ENCODE measurements at regions not wholly inside any gene's neighbourhood (a gene's known extent, or its start where the extent isn't known, plus 50 kb on each side); places are given as distances from the start of the nearest gene placed in this dataset.

GRCh38 chr21:39119891-39120290 lies 63.4 kb downstream of the PSMG1 start:
- WGBS, 2 donors (ENCODE audit: extremely low coverage in 2 of 2, insufficient read length in 2 of 2, insufficient replicate concordance in 1 of 2), result no CpG with 5 or more reads among the region's 6 CpGs

DNA sequence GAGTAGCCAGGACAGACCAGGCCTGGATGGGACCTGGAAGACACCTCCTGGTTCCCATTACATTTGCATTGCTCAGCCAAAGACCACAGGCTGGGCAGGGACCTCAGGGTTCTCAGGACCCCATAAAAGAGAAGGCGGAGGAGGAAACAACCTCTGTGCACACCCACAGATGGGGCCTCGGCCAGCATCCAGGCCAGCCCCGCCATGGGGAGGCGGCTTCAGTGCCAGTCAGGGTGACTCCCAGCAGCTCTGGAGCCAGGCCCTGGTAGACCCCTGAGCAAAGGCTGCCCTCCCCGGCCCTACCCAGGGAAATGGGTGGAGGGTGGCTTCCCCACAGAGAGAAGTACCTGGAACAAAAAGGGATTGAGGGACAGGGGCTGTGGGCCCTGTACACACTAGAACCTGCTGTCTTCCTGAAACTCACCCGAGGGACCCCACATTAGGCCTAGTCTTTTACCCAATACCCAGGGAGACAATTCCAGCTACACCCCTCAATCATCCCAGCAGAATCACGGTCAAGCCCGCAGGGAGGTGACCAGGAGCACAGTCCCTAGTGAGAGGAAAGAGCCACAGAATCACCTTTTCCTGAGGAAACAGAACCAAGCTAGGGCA lies 64.5 kb downstream of the PSMG1 start:
- no peak overlapping the region for H4K91ac ChIP-seq (ENCODE audit: low read depth, low read length, poor library complexity)
- H3K79me1 ChIP-seq (ENCODE audit: low read depth, low read length), result peaks cover 2% of the 10 kb centered on the region
- H3K14ac ChIP-seq (ENCODE audit: low read length), result no peak overlapping the region
- no peaks in the 10 kb centered on the region for H3K36me3 ChIP-seq (replicated peaks in 1 of 2; ENCODE audit: control insufficient read depth in 2 of 2, insufficient read depth in 2 of 2, low read length in 2 of 2)
- no peak for DNase-seq (ENCODE audit: low spot score)
- no peak overlapping the region for H3K4me3 ChIP-seq (ENCODE audit: low read length in 2 of 2)
- H3K27ac ChIP-seq (replicated peaks; ENCODE audit: low read length), result no peak overlapping the region
- H2BK5ac ChIP-seq (ENCODE audit: low read length), result no peak overlapping the region
- no peak overlapping the region for H3K4me2 ChIP-seq (ENCODE audit: insufficient read depth, low read length, poor library complexity, severe bottlenecking)
- H3K9me3 ChIP-seq (replicated peaks in 1 of 2; ENCODE audit: control insufficient read depth in 2 of 2, insufficient read depth in 1 of 2, low read depth in 1 of 2, low read length in 2 of 2), result no peaks in the 10 kb centered on the region
- no peak overlapping the region for H2AFZ ChIP-seq (ENCODE audit: low read length)
- no peaks in the 10 kb centered on the region for H3K27me3 ChIP-seq (ENCODE audit: control insufficient read depth in 3 of 3, insufficient read depth in 3 of 3, low read depth in 1 of 3, low read length in 3 of 3)
- H3K18ac ChIP-seq (ENCODE audit: low read length), result no peak overlapping the region
- no peak overlapping the region for H2BK12ac ChIP-seq (ENCODE audit: low read length)
- no peak overlapping the region for H2BK120ac ChIP-seq (ENCODE audit: low read depth, low read length)
- no peak overlapping the region for H4K8ac ChIP-seq (ENCODE audit: low read depth, low read length)
- H2AK5ac ChIP-seq (ENCODE audit: low read depth, low read length), result peak overlapping the region; percentile 17
- H3K9ac ChIP-seq (ENCODE audit: low read depth, low read length, poor library complexity), result no peak overlapping the region
- no peak overlapping the region for H3K23ac ChIP-seq (ENCODE audit: low read depth, low read length, poor library complexity)
- WGBS, 2 donors (ENCODE audit: extremely low coverage in 2 of 2, insufficient read length in 2 of 2, insufficient replicate concordance in 1 of 2), result no CpG with 5 or more reads among the region's 8 CpGs
- peak overlapping the region; percentile 45 for H2BK15ac ChIP-seq (ENCODE audit: low read length)
- no peak overlapping the region for H3K4ac ChIP-seq (ENCODE audit: low read length)
- H3K4me1 ChIP-seq (ENCODE audit: control insufficient read depth in 2 of 2, insufficient read depth in 1 of 2, low read depth in 1 of 2, low read length in 2 of 2), result peaks cover 0 to 2% of the 10 kb centered on the region in 2 donors

More at GRCh38 chr21:39119891-39120290, 63.4 kb downstream of the PSMG1 start:
- no peak overlapping the region for H3K4me3 ChIP-seq (ENCODE audit: low read length in 2 of 2)
- no peak overlapping the region for H2BK15ac ChIP-seq (ENCODE audit: low read length)
- no peaks in the 10 kb centered on the region for H3K36me3 ChIP-seq (replicated peaks in 1 of 2; ENCODE audit: control insufficient read depth in 2 of 2, insufficient read depth in 2 of 2, low read length in 2 of 2)
- H3K27me3 ChIP-seq (ENCODE audit: control insufficient read depth in 3 of 3, insufficient read depth in 3 of 3, low read depth in 1 of 3, low read length in 3 of 3), result no peaks in the 10 kb centered on the region
- H3K4me2 ChIP-seq (ENCODE audit: insufficient read depth, low read length, poor library complexity, severe bottlenecking), result no peak overlapping the region
- H3K23ac ChIP-seq (ENCODE audit: low read depth, low read length, poor library complexity), result peak overlapping the region; percentile 69
- peaks cover 0 to 2% of the 10 kb centered on the region in 2 donors for H3K4me1 ChIP-seq (ENCODE audit: control insufficient read depth in 2 of 2, insufficient read depth in 1 of 2, low read depth in 1 of 2, low read length in 2 of 2)
- H3K4ac ChIP-seq (ENCODE audit: low read length), result no peak overlapping the region
- H3K9me3 ChIP-seq (replicated peaks in 1 of 2; ENCODE audit: control insufficient read depth in 2 of 2, insufficient read depth in 1 of 2, low read depth in 1 of 2, low read length in 2 of 2), result peaks cover 0 to 1% of the 10 kb centered on the region in 2 donors
- no peak overlapping the region for H3K27ac ChIP-seq (replicated peaks; ENCODE audit: low read length)
- H2BK120ac ChIP-seq (ENCODE audit: low read depth, low read length), result no peak overlapping the region
- H4K91ac ChIP-seq (ENCODE audit: low read depth, low read length, poor library complexity), result no peak overlapping the region
- H2BK12ac ChIP-seq (ENCODE audit: low read length), result no peak overlapping the region
- no peak overlapping the region for H4K8ac ChIP-seq (ENCODE audit: low read depth, low read length)
- H3K14ac ChIP-seq (ENCODE audit: low read length), result no peak overlapping the region
- DNase-seq (ENCODE audit: low spot score), result no peak
- peak overlapping the region; percentile 30 for H2AK5ac ChIP-seq (ENCODE audit: low read depth, low read length)
- H3K9ac ChIP-seq (ENCODE audit: low read depth, low read length, poor library complexity), result no peak overlapping the region
- H3K18ac ChIP-seq (ENCODE audit: low read length), result no peak overlapping the region
- no peak overlapping the region for H2BK5ac ChIP-seq (ENCODE audit: low read length)
- H3K79me1 ChIP-seq (ENCODE audit: low read depth, low read length), result peaks cover 2% of the 10 kb centered on the region
- H2AFZ ChIP-seq (ENCODE audit: low read length), result no peak overlapping the region

DNA sequence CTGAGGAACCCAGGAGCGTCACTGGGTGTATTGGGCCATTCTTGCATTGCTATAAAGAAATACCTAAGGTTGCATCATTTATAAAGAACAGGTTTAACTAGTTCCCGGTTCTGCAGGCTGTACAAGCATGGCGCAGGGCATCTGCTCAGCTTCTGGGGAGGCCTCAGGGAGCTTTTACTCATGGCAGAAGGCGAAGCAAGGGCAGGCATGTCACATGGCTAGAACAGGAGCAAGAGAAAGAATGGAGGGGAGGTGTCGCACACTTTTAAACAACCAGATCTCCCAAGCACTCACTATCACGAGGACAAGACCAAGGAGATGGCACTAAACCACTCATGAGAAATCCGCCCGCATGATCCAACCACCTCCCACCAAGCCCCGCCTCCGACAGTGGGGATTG lies 65.2 kb downstream of the PSMG1 start:
- H3K27me3 ChIP-seq (ENCODE audit: control insufficient read depth in 3 of 3, insufficient read depth in 3 of 3, low read depth in 1 of 3, low read length in 3 of 3), result peaks cover 0 to 3% (median 0%) of the 10 kb centered on the region in 3 experiments
- H2BK12ac ChIP-seq (ENCODE audit: low read length), result no peak overlapping the region
- WGBS, 2 donors (ENCODE audit: extremely low coverage in 2 of 2, insufficient read length in 2 of 2, insufficient replicate concordance in 1 of 2), result no CpG with 5 or more reads among the region's 10 CpGs
- no peak overlapping the region for H3K4me3 ChIP-seq (ENCODE audit: low read length in 2 of 2)
- peaks cover 0 to 2% of the 10 kb centered on the region in 2 donors for H3K4me1 ChIP-seq (ENCODE audit: control insufficient read depth in 2 of 2, insufficient read depth in 1 of 2, low read depth in 1 of 2, low read length in 2 of 2)
- H3K9me3 ChIP-seq (replicated peaks in 1 of 2; ENCODE audit: control insufficient read depth in 2 of 2, insufficient read depth in 1 of 2, low read depth in 1 of 2, low read length in 2 of 2), result no peaks in the 10 kb centered on the region
- H4K91ac ChIP-seq (ENCODE audit: low read depth, low read length, poor library complexity), result no peak overlapping the region
- no peak overlapping the region for H3K4ac ChIP-seq (ENCODE audit: low read length)
- no peak overlapping the region for H3K27ac ChIP-seq (replicated peaks; ENCODE audit: low read length)
- no peaks in the 10 kb centered on the region for H3K36me3 ChIP-seq (replicated peaks in 1 of 2; ENCODE audit: control insufficient read depth in 2 of 2, insufficient read depth in 2 of 2, low read length in 2 of 2)
- H2BK5ac ChIP-seq (ENCODE audit: low read length), result no peak overlapping the region
- H3K14ac ChIP-seq (ENCODE audit: low read length), result no peak overlapping the region
- H3K4me2 ChIP-seq (ENCODE audit: insufficient read depth, low read length, poor library complexity, severe bottlenecking), result no peak overlapping the region
- no peak overlapping the region for H2AFZ ChIP-seq (ENCODE audit: low read length)
- H2BK15ac ChIP-seq (ENCODE audit: low read length), result no peak overlapping the region
- no peak overlapping the region for H3K18ac ChIP-seq (ENCODE audit: low read length)
- peaks cover 2% of the 10 kb centered on the region for H3K79me1 ChIP-seq (ENCODE audit: low read depth, low read length)
- H2AK5ac ChIP-seq (ENCODE audit: low read depth, low read length), result peak overlapping the region; percentile 17
- no peak for DNase-seq (ENCODE audit: low spot score)
- H3K9ac ChIP-seq (ENCODE audit: low read depth, low read length, poor library complexity), result no peak overlapping the region
- no peak overlapping the region for H3K23ac ChIP-seq (ENCODE audit: low read depth, low read length, poor library complexity)
- no peak overlapping the region for H2BK120ac ChIP-seq (ENCODE audit: low read depth, low read length)
- H4K8ac ChIP-seq (ENCODE audit: low read depth, low read length), result no peak overlapping the region

DNA sequence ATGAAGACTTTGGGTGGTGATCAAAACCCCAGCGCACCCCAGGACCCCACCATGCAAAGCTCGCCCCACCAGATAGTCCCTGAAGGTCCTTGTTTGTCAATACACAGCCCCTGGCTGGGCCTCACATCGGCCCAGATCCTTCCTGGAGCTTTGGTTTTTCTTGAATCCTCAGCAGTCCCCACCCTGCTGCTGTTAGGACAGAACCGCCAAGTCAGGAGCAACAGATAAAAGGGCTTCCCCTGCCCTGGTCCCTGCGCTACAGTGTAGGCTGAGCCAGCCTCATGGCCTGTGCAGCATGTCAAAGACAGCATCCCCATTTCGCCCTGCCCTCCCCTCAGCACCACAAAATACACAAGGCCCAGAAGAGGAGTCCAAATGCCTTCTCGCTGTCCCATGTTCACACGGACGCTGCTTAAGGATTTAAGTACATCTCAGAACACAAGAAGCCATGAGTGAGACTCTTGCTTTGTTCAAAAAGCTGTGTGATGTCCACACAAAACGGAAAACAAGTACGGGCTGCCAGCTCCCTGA lies 65.7 kb downstream of the PSMG1 start:
- Histone ChIP-seq H3K4me1 (ENCODE audit: control insufficient read depth in 2 of 2, insufficient read depth in 1 of 2, low read depth in 1 of 2, low read length in 2 of 2) (peaks cover 0 to 2% of the 10 kb centered on the region in 2 donors), H2BK5ac (ENCODE audit: low read length) (no peak overlapping the region), H3K9ac (ENCODE audit: low read depth, low read length, poor library complexity) (no peak overlapping the region), H4K8ac (ENCODE audit: low read depth, low read length) (no peak overlapping the region), H3K23ac (ENCODE audit: low read depth, low read length, poor library complexity) (no peak overlapping the region), H3K9me3 (replicated peaks in 1 of 2; ENCODE audit: control insufficient read depth in 2 of 2, insufficient read depth in 1 of 2, low read depth in 1 of 2, low read length in 2 of 2) (no peaks in the 10 kb centered on the region), H3K27me3 (ENCODE audit: control insufficient read depth in 3 of 3, insufficient read depth in 3 of 3, low read depth in 1 of 3, low read length in 3 of 3) (peaks cover 0 to 3% (median 0%) of the 10 kb centered on the region in 3 experiments), H3K27ac (replicated peaks; ENCODE audit: low read length) (no peak overlapping the region), H4K91ac (ENCODE audit: low read depth, low read length, poor library complexity) (no peak overlapping the region), H2AK5ac (ENCODE audit: low read depth, low read length) (no peak overlapping the region), H2AFZ (ENCODE audit: low read length) (no peak overlapping the region), H3K4me2 (ENCODE audit: insufficient read depth, low read length, poor library complexity, severe bottlenecking) (no peak overlapping the region), H3K79me1 (ENCODE audit: low read depth, low read length) (peaks cover 2% of the 10 kb centered on the region), H3K18ac (ENCODE audit: low read length) (peak overlapping the region; percentile 4), H2BK15ac (ENCODE audit: low read length) (no peak overlapping the region), H3K36me3 (replicated peaks in 1 of 2; ENCODE audit: control insufficient read depth in 2 of 2, insufficient read depth in 2 of 2, low read length in 2 of 2) (no peaks in the 10 kb centered on the region), H3K4ac (ENCODE audit: low read length) (no peak overlapping the region), H2BK12ac (ENCODE audit: low read length) (no peak overlapping the region), H2BK120ac (ENCODE audit: low read depth, low read length) (no peak overlapping the region), H3K14ac (ENCODE audit: low read length) (no peak overlapping the region), H3K4me3 (ENCODE audit: low read length in 2 of 2) (no peak overlapping the region)
- DNase-seq (ENCODE audit: low spot score), result no peak
- no CpG with 5 or more reads among the region's 11 CpGs for WGBS, 2 donors (ENCODE audit: extremely low coverage in 2 of 2, insufficient read length in 2 of 2, insufficient replicate concordance in 1 of 2)
